PC-9 (cell line): ENCODE measurements at regions not wholly inside any gene's neighbourhood (a gene's known extent, or its start where the extent isn't known, plus 50 kb on each side); places are given as distances from the start of the nearest gene placed in this dataset.

Experiments
- CTCF ChIP-seq: fragments of 200-600 bp; sonication (generic); conservative IDR thresholded peaks from 2 replicates; pipeline ENCODE4 v1.6.1; 2017; ENCODE audit warnings: mixed run types, antibody characterized with exemption, mild to moderate bottlenecking, moderate library complexity
- EZH2 ChIP-seq: fragments of 200-600 bp; sonication (generic); IDR thresholded peaks from 2 replicates; pipeline ENCODE4 v1.8.0; 2017; ENCODE audit warnings: antibody characterized with exemption, low read depth

GRCh38 chr3:78077842-78078241 lies 1037.9 kb downstream of the ROBO2 start:
- no peak for TF ChIP-seq CTCF
- TF ChIP-seq EZH2 = no peak
